Thyroid gland (tissue), 4 donors: ENCODE measurements at regions not wholly inside any gene's neighbourhood (a gene's known extent, or its start where the extent isn't known, plus 50 kb on each side); places are given as distances from the start of the nearest gene placed in this dataset.

ENCODE experiments used
- DNase-seq, 2 donors: peaks; one replicate each; pipeline ENCODE4 v3.0.0-alpha.2; 2019
- H3K27ac ChIP-seq, 3 donors: fragments of 200-600 bp; sonication (generic); 1 replicate in 2 of 3; 2 replicates in 1 of 3; pipeline ENCODE4 v1.5.1; 2016 to 2019; ENCODE audit warnings: mild to moderate bottlenecking in 1 of 3, moderate library complexity in 1 of 3
- H3K27me3 ChIP-seq: fragments of 200-600 bp; sonication (generic); one replicate; pipeline ENCODE4 v1.5.1; 2019
- H3K36me3 ChIP-seq, 2 donors: fragments of 200-600 bp; sonication (generic); one replicate each; pipeline ENCODE4 v1.5.1; 2016 to 2019
- H3K4me1 ChIP-seq, 2 donors: fragments of 200-600 bp; sonication (generic); one replicate each; pipeline ENCODE4 v1.5.1; 2017 to 2019
- H3K4me3 ChIP-seq, 3 donors: fragments of 200-600 bp; sonication (generic); replicated peaks in 1 of 3; 1 replicate in 2 of 3; 2 replicates in 1 of 3; pipeline ENCODE4 v1.5.1; 2016; ENCODE audit warnings: mild to moderate bottlenecking in 1 of 3
- H3K9me3 ChIP-seq: fragments of 200-600 bp; sonication (generic); one replicate; pipeline ENCODE4 v1.5.1; 2017
- POLR2A ChIP-seq, 2 donors: fragments of 450-650 bp; IDR thresholded peaks; one replicate each; pipeline ENCODE4 v1.6.1; 2017; ENCODE audit warnings: antibody characterized with exemption in 2 of 2, mild to moderate bottlenecking in 2 of 2, moderate library complexity in 1 of 2
- WGBS, 2 donors: methylation state at CpG; one replicate each; pipeline ENCODE4 v1.1.5; 2017; 5-methylcytosine and 5-hydroxymethylcytosine counted together
- intact Hi-C: fragments of 100-400 bp; cut with DNase I; formaldehyde crosslinking; loops from one replicate; pipeline ENCODE4 v1.15.1; 2023
- TF ChIP-seq, protein P1 (sequence below), 6 experiments: fragments of 200-600 bp in 3 of 6; fragments of 450-650 bp in 3 of 6; sonication (generic) in 3 of 6; IDR thresholded peaks; one replicate each; pipeline ENCODE4 v1.5.1; 2016 to 2019; ENCODE audit warnings: antibody characterized with exemption in 6 of 6, mild to moderate bottlenecking in 2 of 6, inconsistent platforms in 1 of 6, moderate library complexity in 1 of 6

DNA sequence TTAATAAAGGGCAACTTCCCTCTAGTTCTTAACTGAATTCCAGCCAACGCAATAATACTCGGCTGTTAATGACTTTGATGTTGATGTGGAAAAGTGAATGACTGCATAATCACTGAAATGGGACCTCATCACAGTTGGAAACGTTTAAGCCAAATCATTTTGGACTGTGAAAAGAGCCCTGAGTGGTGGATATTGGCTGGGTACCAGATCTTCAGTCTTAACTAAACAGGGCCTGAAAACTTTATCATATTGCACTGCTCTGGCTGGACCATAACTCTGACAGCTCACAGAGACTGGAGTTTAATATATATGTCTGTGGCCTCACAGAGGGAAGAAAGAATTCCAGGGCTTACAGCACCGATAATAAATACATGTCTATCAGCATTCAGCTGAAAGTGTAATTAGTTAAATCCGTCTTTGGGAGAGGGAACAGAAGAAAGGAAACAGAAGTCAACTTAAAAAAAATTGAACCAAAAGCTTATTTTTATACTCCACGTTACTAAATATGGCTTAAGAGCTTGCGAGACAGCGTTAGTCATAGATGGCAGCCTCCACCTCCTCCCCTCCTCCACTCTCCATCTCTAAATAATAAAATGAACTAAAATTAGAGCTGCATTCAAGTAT, 222.3 kb upstream of the CDIN1 start:
- H3K27me3 ChIP-seq: no peaks in the 10 kb centered on the region
- intact Hi-C loops: no loop called here
- DNase-seq: no peak
- TF ChIP-seq POLR2A (IDR thresholded peaks at IDR 0.05): no peak
- TF ChIP-seq, protein P1, sequence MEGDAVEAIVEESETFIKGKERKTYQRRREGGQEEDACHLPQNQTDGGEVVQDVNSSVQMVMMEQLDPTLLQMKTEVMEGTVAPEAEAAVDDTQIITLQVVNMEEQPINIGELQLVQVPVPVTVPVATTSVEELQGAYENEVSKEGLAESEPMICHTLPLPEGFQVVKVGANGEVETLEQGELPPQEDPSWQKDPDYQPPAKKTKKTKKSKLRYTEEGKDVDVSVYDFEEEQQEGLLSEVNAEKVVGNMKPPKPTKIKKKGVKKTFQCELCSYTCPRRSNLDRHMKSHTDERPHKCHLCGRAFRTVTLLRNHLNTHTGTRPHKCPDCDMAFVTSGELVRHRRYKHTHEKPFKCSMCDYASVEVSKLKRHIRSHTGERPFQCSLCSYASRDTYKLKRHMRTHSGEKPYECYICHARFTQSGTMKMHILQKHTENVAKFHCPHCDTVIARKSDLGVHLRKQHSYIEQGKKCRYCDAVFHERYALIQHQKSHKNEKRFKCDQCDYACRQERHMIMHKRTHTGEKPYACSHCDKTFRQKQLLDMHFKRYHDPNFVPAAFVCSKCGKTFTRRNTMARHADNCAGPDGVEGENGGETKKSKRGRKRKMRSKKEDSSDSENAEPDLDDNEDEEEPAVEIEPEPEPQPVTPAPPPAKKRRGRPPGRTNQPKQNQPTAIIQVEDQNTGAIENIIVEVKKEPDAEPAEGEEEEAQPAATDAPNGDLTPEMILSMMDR (IDR thresholded peaks at IDR 0.05): no peak
- H3K36me3 ChIP-seq: no peaks in the 10 kb centered on the region
- no peaks in the 10 kb centered on the region for H3K9me3 ChIP-seq
- no peak overlapping the region for H3K4me3 ChIP-seq
- 41 to 54% methylated on average over 8 of the region's 8 CpGs for WGBS, 2 donors
- peaks cover 0 to 4% of the 10 kb centered on the region in 2 donors for H3K4me1 ChIP-seq
- H3K27ac ChIP-seq: peak overlapping the region in 2 of 3 donors; percentile 30 to 45

DNA sequence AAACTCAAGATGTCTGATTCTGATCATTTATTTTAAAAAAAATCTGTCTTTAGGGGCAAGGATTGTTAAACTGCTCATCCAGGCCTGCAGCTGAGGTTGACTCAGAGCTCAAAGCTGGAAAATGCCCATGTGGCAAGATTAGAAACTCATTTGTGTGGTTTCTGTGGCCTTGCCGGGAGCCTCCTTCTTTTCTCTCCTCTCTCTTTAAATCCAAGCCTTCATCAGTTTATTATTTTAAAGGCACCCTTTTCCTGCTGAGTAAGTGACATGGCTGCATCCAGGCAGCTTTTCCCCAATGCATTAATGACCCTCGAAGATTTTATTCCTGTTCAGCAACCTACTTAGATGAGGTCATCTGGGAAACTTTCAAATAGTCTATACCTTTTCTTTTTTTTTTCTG, 221.3 kb upstream of the CDIN1 start:
- DNase-seq: no peak
- no peak for TF ChIP-seq POLR2A (IDR thresholded peaks at IDR 0.05)
- TF ChIP-seq, protein P1 (IDR thresholded peaks at IDR 0.05): no peak
- Histone ChIP-seq H3K27ac (peak overlapping the region in 1 of 3 donors; percentile 24), H3K36me3 (no peaks in the 10 kb centered on the region), H3K27me3 (no peaks in the 10 kb centered on the region), H3K9me3 (no peaks in the 10 kb centered on the region), H3K4me1 (peaks cover 0 to 4% of the 10 kb centered on the region in 2 donors), H3K4me3 (no peak overlapping the region)
- WGBS, 2 donors: 12 to 13% methylated on average over 2 of the region's 2 CpGs
- intact Hi-C loops: no loop called here

DNA sequence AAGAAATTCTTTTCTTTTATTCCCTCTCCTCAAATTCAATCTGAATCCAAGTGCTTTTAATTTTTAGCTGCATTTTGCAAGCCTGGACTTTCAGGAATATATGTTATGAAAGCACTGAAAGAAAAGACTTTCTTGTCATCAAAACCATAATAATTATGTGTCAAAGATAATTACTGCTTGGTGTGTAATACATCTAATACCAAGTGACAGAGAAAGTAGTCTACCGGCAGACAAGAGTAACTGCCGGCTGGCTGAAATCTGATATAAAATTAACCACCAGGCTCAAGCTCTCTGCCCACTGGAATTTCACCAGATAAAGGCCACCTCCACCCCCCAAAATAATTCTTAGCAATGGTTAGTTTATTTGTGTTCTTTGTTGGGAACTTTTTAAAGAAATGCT, 220.9 kb upstream of the CDIN1 start:
- Histone ChIP-seq H3K27me3 (no peaks in the 10 kb centered on the region), H3K36me3 (no peaks in the 10 kb centered on the region), H3K4me3 (no peak overlapping the region), H3K9me3 (no peaks in the 10 kb centered on the region), H3K27ac (no peak overlapping the region), H3K4me1 (peaks cover 0 to 4% of the 10 kb centered on the region in 2 donors)
- WGBS, 2 donors: 93 to 94% methylated on average over 2 of the region's 2 CpGs
- TF ChIP-seq, protein P1 (IDR thresholded peaks at IDR 0.05): no peak
- TF ChIP-seq POLR2A (IDR thresholded peaks at IDR 0.05): no peak
- intact Hi-C loops: no loop called here
- no peak for DNase-seq

DNA sequence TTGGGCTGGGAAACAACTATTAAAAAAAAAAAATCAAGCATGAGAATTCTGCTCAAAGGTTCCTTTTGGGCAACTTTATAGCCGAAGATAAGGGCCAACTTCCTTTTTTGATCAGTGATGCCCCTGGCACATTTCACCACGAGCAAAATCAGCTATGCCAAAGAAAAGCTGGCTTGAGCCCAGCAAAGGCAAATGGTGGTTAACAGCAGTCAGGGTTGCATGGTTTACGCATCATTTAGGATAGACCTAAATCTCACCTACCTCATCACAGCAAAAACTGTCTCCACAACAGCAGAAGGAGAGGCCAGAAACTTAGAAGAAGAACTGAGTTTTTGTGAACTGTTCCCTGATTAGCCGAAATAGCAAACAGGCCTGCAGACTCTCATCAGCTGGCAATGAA, 220.1 kb upstream of the CDIN1 start:
- WGBS, 2 donors: 80 to 86% methylated on average over 4 of the region's 4 CpGs
- DNase-seq: no peak
- TF ChIP-seq, protein P1 (IDR thresholded peaks at IDR 0.05): no peak
- no peak for TF ChIP-seq POLR2A (IDR thresholded peaks at IDR 0.05)
- intact Hi-C loops: no loop called here
- Histone ChIP-seq H3K4me3 (no peak overlapping the region), H3K36me3 (no peaks in the 10 kb centered on the region), H3K4me1 (peaks cover 0 to 4% of the 10 kb centered on the region in 2 donors), H3K27ac (no peak overlapping the region), H3K9me3 (no peaks in the 10 kb centered on the region), H3K27me3 (no peaks in the 10 kb centered on the region)

DNA sequence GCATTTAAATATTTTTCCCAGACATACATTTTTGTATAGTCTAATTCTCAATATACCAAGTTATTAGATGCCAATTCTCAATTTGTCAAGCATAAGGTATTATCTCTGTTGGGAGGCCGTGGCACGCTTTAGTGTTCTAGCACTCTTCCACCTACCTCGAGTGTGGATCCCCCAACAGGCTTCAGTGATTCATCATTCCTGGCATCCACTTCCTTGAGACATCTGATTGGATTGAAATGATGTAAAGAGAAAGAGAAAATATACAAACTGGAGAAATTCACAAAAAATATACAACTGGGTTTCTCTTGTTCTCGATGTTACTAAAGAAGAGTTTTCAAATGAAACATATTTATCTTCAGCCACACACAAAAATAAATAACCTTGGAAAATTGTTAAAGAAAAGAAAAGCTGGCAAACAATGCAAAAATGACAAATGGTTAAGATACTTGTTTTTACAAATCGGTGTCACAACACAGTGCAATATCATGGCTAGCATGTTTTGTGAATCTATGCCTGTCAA, 218.0 kb upstream of the CDIN1 start:
- 88 to 92% methylated on average over 5 of the region's 5 CpGs for WGBS, 2 donors
- intact Hi-C loops: no loop called here
- no peak for DNase-seq
- Histone ChIP-seq H3K36me3 (no peaks in the 10 kb centered on the region), H3K27ac (no peak overlapping the region), H3K4me1 (peaks cover 0 to 4% of the 10 kb centered on the region in 2 donors), H3K9me3 (no peaks in the 10 kb centered on the region), H3K4me3 (no peak overlapping the region), H3K27me3 (no peaks in the 10 kb centered on the region)
- no peak for TF ChIP-seq POLR2A (IDR thresholded peaks at IDR 0.05)
- TF ChIP-seq, protein P1 (IDR thresholded peaks at IDR 0.05): no peak
